ENCODE measurements at regions not wholly inside any gene's neighbourhood (a gene's known extent, or its start where the extent isn't known, plus 50 kb on each side); places are given as distances from the start of the nearest gene placed in this dataset.
"Not testable (repeated sequence)": the region's sequence is repeated elsewhere in the genome, so short reads cannot be mapped to it uniquely, and the experiment has no call there.

DNA sequence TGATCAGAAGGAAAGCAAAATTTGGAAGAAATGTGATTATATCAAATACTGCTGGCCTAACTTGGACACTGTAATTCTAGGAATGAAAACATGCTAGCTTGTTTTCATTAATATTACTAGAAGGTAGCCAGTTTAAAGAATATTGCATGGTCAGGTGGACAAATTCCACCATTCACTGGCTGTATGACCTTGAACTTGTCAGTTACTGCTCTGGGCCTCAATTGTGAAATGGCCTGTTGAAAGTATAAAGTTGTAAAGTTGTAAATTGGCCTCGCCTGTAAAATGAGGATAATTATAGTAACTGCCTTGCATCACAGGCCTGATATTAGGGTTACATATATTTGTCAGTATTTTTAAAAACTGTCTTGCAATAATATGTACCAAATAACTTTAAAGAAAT, 398.4 kb upstream of the CHST9 start:
- no peak for DNase-seq (ENCODE audit: low read depth)

DNA sequence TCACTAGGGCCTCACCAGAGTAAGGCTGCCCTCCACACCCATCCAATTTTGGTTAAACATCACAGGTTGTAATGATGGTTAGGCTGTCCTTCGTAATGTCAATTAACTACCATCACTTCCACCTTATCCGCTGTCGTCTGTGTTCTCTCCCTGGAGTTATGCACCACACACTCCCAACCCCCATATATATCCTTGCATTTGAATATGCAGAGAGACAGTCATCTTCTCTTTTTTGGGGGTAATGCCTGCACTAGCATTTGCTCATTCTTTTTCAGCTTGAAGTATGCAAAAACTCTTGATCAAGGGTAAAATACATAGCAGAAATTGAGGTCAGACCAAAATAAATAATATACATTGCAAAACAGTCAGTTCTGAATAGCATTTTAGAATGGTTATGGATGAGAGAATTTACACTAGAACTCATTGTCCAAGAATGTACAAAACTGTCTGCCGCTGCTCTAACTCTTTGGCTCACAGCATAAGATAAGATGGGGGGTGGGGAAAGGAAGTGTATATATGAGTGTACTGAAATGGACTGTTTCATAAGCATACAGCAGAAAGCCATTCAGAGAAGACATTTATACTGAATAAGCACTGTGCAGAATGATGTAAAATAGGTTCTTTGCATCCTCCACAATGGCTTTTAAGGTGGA, 397.8 kb upstream of the CHST9 start:
- DNase-seq (ENCODE audit: low read depth) = no peak

DNA sequence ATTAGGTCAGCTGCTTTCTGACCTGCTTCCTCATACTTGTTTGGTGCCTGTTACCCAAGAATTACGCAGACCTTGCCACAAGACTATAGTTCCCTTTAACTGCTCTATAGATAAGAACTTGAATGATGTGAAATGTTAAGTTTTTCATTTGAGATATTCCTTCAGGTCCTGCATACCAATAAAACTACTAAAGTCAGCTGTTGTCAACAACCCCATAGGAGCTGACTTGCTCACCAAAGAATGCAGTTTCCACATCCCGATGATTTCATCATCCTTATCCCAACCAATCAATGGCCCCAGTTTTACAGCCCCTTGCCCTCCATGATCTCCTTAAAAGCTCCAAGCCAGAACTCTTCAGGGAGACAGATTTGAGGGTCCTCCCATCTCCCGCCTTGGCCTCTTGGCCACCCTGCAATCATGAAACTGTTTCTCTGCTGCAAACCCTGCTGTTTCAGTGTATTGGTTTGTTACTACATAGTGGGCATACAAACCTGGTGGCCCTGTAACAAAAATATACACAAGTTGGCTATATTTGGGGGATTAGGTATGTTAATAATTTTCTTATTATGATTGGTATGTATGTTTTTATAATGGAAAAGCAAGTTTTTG, 396.3 kb upstream of the CHST9 start:
- DNase-seq (ENCODE audit: low read depth) = no peak

DNA sequence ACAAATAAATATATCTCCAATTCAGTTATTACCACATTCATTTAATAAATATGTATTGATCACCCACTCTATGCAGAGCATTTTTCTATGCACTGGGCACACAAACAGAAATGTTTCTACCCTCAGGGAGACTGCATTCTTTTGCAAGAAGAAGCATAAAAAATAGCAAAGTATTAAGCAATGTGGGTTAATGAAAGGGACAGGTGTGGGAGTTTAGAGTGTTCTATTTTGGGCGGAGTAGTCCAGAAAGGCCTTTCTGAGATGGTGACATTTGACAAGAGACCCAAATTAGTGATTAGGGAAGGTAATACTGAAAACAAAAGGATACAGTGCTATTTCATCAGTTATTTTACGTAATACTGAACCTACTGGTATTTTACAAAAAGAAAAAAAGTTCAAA, 394.3 kb upstream of the CHST9 start:
- DNase-seq (ENCODE audit: low read depth) = no peak

DNA sequence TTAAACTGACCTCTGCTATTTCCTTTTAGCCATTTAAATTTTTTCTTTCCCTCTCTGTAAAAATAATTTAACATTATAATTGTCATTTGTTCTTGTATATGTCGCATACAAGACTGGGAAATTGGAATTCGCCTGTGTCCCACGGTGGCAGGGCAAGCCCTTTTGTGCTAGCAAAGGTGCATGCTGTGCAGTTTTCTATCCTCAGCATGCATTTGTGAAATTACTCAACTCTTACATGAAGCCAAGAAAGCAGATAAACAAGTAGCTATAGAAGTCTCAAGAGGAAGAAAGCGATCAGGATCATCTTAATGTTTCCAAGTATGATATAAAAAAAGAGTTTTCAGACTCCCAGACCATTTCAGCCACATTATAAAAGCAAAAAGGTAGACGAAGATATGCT, 392.6 kb upstream of the CHST9 start:
- DNase-seq (ENCODE audit: low read depth) = no peak

DNA sequence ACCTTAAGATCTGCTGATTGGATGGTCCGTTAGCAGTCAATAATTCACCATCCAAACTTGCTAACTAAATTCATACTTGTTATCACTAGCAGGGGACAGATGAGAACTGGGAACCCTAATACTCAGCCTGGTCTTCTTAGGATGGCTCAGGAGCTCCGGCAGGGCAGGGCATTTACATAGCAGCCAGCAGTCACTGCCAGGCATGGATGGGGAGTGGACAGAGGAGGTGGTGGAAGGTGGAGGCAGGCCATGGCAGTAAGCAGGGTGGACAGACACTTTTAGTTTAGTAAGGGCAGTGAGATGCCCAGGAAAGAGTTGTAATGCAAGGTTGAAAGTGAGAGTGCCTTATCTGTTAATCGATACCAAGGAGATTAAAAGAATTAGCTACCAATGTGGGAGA, 392.2 kb upstream of the CHST9 start:
- DNase-seq (ENCODE audit: low read depth) = no peak

DNA sequence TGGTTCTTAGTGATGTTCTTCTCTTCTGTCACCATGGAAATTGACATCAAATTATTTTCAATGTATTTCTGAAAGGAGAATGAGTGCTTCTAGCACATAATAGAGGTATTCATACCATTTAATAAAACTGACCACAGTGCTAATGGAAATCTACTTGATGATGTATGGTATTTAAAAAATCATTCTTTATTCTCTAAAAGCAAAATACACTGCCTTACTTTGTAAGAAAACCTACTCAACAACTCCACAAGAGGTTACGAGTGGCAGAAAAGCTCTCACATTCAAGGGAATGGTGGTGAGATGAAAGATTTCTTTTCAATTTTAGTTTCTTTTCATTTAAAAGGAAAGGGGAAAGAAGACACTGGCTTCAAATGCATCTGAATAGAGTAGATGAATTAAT, 382.3 kb upstream of the CHST9 start:
- no peak for DNase-seq (ENCODE audit: low read depth)

DNA sequence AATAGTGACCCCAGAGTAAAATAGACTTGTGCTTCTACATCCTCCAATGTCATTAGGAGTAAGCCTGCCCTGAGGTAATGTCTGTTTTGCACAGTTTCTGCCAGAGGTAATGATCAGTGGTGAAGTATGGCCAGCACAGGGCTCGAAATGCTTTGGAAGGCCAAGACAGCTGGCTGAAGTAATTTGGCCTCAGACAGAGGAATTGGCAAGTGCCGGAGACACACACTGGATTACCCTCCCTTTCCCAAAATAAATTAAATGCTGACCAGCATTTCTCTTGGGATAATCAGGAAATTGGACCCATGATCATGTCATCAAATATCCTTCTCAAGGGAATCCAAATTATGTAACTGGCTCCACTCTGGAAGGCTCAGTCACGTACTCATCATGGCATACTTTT, 379.0 kb upstream of the CHST9 start:
- no peak for DNase-seq (ENCODE audit: low read depth)

DNA sequence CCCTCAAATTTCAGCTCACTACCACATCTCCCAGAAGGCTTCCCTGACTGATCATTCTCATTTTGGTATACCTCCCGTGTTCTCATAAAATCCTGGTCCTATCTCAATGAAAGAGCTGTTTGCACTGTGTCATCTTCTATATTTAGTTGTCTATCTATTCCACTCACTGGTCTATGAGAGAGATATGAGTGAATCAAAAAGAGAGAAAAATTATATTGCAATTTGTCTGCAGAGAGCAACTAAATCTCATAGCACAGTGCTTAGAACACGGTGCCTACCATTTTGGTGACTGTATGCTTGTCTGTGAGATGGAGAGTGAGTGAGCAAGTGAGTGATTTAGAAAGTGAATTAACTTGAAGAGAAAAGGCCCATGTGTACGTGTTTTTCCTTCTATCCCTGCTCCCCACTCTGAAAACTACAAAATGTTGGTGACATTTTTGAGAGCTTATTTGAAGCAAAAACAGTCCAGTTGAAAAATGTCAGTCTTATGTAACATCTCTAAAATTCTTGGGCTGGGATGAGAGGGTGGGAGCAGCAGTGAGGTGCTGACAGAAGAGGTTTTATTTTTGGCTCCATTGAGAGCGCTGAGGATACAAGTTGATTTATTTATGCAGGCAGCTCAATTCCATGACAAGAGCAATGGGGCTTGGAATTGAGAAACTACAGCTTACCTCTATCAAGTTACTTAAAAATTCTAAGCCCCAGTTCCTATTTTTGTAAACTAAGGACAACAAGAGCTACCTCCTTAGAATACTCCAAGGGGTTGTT, 373.5 kb upstream of the CHST9 start:
- DNase-seq (ENCODE audit: low read depth) = no peak

DNA sequence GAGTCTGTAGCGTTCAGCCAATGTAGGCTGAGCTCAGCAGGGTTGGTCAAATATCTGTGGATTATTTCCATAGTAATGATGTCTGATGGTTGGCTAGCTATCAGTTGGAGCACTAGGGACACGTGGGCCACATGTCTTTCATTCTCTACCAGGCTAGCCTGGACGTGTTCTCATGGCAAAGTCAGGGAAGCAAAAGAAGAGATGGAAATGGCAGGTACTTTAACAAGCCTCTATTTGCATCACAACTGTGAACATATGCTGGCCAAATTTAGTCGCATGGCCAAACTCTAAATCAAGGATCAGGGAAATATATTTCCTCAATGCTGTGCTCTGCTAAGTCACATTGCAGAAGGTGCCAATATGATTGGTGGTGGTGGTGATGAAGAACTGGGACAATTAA, 371.6 kb upstream of the CHST9 start:
- DNase-seq (ENCODE audit: low read depth) = no peak

DNA sequence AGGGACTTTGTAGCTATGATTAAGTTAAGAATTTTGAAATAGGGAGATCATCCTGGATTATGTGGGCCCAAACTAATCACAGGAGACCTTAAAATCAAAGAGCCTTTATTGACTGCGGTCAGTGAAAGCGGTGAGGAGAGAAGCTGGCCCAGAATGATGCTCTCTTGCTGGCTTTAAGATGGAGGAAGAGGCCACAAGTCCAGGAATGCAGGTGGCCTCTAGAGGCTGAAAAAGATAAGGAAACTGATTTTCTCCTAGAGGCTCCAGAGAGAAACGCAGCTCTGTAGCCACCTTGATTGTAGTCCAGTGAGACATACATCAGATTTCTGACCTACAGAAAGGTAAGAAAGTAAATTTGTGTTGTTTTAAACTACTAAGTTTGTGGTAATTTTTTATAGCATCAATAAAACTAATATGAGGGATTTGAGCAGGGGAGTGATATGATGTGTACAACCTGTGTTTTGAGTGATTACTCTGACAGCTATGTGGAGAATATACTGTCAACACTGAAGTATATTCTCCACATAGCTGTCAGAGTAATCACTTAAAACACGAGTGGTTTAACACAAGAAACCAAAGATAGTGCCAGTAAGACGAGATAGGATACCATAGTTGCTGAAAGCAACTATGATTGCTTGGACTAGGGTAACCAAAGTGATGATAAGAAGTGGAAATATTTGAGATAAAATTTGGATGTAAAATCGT, 364.4 kb upstream of the CHST9 start:
- DNase-seq (ENCODE audit: low read depth) = no peak

DNA sequence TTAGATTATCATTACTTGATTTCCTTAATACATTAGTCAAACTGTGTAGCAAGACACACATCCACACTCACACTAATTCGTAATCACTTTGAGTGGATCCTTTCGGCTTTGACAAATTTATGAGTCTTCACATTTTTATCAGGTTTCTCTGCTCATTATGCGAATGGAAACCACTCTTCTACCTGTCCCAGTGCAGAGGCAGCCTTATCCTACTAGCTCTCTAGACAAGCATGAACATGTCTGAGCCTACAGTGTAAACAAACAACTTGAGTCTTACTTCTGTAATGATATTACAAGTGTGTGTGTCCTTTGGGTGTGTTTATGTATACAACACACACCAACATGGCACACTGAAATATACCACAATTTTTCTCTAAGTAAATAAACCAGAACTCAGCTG, 361.9 kb upstream of the CHST9 start:
- DNase-seq (ENCODE audit: low read depth) = no peak

DNA sequence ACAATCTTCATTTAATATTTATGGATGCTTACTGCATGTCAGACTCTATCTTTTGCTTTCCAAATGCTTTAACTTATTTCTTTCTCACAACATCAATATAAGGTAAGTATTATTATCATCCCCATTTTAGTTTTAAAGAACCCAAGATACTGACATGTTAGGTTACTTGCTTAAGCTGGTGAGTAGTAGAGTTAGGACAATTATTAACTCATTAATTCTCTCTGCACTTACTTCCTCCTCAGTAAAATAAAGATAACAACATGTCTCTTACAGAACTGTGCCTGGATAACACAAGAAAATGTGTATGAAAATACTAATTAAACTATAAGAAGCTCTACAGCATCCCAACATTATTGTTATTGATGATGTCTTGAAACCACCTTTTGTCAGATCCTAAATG, 359.1 kb upstream of the CHST9 start:
- DNase-seq (ENCODE audit: low read depth) = no peak

DNA sequence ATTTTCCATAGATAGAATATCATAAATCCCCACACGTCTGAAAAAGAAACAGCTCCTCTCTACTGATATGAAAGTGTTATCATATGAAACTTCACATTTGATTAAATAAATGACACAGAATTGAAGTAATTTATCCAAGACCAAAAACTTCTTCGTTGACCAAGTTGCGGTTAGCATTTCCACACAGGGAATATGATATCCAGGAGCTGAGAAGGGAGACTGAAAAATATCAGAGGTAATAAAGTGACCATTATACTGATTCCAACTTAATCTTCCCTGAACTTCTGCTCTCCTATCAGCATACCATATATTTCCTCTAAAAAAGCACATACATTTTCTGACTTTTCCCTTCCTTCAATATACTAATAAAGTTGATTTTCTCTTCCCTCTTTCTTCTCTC, 356.2 kb upstream of the CHST9 start:
- DNase-seq (ENCODE audit: low read depth) = no peak

DNA sequence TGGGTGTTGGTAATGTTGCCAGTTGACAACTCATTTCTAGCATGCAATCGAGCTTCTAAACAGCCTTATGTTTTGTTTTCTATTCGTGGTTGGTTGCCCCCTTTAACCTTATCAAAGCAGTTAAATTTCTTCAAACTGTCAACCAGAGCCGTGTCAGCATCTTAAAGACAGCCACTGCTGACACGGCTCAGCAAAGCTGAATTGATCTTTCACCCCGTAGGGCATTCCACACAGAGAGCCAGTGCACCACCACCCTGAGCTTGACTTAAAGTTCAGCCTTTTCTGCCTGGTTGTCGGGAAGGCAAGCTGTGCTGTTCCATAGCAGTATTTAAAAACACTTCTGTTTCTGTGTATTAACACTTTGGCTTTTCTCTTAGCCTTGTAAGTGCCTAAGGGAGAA, 355.0 kb upstream of the CHST9 start:
- no peak for DNase-seq (ENCODE audit: low read depth)

DNA sequence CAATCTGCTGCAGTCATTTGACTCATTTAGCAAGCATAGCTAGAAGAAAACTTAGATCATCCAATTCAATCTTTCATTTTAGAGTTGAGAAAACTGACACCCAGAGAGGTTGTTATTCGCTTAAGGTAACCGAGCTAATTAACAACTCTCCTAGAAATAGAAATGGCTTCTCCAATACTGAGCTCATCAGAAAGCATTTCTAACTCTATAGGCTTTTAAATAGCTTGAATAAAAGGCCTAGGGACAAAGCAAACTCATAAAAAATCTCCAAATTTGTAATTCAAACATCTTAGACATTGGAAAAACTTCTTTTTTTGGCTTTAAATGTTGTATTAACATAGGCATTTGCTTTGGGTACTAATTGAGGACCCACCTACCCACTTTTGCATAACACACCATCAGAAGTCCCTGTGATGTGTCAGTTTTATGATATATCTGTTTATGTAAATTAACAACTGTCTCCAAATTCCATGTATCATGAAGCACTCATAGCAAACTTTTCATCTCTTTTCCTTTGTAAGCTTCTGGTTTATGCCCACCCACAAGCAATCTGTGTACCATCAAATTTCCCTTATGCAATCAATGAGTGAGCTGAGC, 343.9 kb upstream of the CHST9 start:
- DNase-seq (ENCODE audit: low read depth) = no peak

DNA sequence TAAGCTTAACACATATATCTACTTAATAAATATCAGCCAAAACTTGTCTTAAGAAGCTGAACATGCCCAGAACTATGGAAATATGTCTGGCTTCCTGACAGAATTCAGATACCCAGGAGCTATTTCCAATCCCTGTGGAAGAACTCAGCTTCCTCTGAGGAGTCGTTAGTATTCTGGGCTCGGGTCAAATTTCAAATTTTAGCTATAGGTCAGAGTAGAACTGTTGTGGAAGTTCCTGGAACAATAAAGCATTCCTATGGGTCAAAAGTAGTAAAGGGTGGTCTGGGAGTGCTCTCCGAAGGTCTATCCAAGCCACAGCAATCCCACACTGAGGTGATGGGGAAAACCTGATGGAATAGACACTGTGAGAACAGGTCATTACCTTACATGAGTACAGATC, 342.7 kb upstream of the CHST9 start:
- no peak for DNase-seq (ENCODE audit: low read depth)

DNA sequence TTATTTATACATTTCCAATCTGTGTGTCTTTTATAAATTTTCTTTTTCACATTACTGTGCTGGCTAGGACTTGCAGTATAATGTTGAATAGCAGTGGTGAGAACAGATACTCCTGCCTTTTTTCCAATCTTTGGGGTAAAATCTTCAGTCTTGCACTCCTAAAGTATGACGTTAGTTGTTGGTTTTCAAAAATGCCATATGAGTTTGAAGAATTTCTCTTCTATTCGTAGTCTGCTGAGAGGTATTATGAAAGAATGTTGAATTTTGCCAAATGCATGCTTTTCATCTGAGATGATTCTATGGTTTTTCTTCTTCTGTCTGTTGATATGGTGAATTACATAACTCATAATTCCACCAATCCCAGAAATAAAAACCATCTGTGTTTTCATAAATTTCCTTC, 335.3 kb upstream of the CHST9 start:
- no peak for DNase-seq (ENCODE audit: low read depth)

DNA sequence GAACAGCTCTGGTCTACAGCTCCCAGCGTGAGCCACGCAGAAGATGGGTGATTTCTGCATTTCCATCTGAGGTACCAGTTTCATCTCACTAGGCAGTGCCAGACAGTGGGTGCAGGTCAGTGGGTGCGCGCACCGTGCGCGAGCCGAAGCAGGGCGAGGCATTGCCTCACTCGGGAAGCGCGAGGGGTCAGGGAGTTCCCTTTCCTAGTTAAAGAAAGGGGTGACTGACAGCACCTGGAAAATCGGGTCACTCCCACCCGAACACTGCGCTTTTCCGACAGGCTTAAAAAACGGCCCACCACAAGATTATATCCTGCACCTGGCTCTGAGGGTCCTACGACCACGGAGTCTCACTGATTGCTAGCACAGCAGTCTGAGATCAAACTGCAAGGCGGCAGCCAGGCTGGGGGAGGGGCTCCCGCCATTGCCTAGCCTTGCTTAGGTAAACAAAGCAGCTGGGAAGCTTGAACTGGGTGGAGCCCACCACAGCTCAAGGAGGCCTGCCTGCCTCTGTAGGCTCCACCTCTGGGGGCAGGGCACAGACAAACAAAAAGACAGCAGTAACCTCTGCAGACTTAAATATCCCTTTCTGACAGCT, 325.0 kb upstream of the CHST9 start:
- not testable (repeated sequence) for DNase-seq (ENCODE audit: low read depth)

DNA sequence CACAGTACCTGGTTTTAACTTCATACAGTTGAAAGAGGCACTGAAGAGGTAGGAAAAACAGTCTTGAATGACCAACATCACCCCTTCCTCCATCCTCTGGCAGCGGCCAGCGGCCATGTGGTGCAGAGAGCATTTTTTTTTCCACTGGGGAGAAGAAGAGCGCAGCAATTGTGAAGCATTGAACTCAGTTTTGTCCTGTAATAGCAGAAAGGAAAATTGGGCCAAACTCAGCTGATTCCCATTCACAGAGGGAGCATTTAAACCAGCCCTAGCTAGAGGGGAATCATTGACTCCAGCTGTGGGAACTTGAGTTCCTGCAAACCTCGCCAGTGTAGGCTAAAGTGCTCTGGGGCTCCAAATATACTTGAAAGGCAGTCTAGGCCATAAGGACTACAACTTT, 316.6 kb upstream of the CHST9 start:
- no peak for DNase-seq (ENCODE audit: low read depth)

DNA sequence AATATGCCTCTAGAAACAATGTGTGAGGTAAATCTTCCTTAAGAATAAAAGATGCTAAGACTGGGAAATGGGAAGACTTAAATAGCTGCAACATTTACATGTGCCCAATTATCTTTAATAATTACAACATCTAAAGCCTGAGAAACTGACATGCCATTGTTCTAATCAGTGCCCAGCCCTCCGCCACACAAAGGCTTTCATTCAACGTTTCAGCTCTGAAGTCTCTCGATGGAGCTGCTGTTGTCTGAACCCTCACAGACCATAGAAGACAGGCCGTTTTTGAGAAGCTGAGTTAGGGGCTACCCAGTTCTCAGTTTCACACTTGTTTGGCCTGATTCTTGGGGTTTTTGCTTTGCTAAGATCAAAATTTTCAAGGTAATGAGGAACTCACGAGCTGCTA, 315.4 kb upstream of the CHST9 start:
- DNase-seq (ENCODE audit: low read depth) = no peak

DNA sequence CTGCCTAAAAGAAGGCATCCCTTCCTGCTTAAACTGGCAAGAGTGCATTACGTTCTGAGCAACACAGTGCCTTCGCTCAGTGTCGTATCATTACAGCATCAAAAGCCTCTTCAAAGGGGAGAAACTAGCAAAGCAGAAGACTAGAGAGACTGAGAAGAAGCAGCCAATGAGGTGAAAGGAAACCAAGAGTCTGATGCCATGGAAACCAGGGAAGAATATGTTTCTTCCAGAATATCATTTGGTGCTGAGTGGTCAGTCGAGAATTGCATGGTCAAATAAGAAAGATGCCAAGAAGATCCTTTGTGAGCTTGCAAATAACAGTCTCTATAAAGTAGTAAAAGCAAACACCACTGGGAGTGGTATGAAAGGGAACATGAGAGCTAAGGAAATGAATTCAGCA, 312.1 kb upstream of the CHST9 start:
- no peak for DNase-seq (ENCODE audit: low read depth)

Measured in HT1080 (cell line).